ENCODE measurements at regions not wholly inside any gene's neighbourhood (a gene's known extent, or its start where the extent isn't known, plus 50 kb on each side); places are given as distances from the start of the nearest gene placed in this dataset.
"Not testable (repeated sequence)": the region's sequence is repeated elsewhere in the genome, so short reads cannot be mapped to it uniquely, and the experiment has no call there.

DNA sequence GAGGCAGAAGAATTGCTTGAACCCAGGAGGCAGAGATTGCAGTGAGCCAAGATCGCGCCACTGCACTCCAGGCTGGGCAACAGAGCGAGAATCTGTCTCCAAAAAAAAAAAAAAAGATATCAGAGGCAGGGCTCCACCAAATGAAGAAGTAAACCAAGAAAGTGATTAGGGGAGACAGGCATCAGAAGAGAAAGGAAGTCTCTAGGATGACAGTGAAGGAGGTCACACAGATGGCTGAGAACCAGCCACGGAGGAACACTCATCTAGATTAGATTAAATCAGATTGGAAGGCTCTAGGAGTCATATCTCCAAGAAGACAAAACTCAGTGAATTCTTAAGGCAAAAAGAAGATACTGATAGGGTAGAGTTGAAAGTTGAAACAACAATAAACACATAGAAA lies 102.2 kb upstream of the CCDC28A start:
- no peak overlapping the region for H3K9ac ChIP-seq (ENCODE audit: low read depth in 1 of 2, low read length in 2 of 2)
- peaks cover 0 to 3% (median 2%) of the 10 kb centered on the region in 4 donors for H3K4me1 ChIP-seq (ENCODE audit: control insufficient read depth in 4 of 4, insufficient read depth in 4 of 4, low read length in 3 of 4)
- no peak for TF ChIP-seq NR2F2 (IDR thresholded peaks at IDR 0.05)
- no peak for TF ChIP-seq TAF1 (conservative IDR thresholded peaks at IDR 0.05)
- no peak for TF ChIP-seq RAD21 (IDR thresholded peaks at IDR 0.05)
- no peak for TF ChIP-seq FOXA2 (IDR thresholded peaks at IDR 0.05)
- H3K4me3 ChIP-seq (ENCODE audit: low read depth in 1 of 3, low read length in 3 of 3), result no peak overlapping the region
- DNase-seq (ENCODE audit: low spot score), result no peak
- WGBS, result 91% methylated on average over 4 of the region's 4 CpGs
- no peaks in the 10 kb centered on the region for H3K9me3 ChIP-seq (ENCODE audit: control insufficient read depth in 4 of 4, low read length in 3 of 4)
- H3K27me3 ChIP-seq (ENCODE audit: control insufficient read depth in 4 of 4, insufficient read depth in 4 of 4, low read length in 3 of 4), result no peaks in the 10 kb centered on the region
- no peaks in the 10 kb centered on the region for H3K36me3 ChIP-seq (ENCODE audit: control insufficient read depth in 4 of 4, insufficient read depth in 3 of 4, low read depth in 1 of 4, low read length in 3 of 4)
- no peak overlapping the region for H3K27ac ChIP-seq (ENCODE audit: low read depth in 1 of 2, low read length in 2 of 2)

GRCh38 chr6:138673346-138674014 lies 100.1 kb upstream of the CCDC28A start:
- H3K4me3 ChIP-seq (ENCODE audit: low read depth in 1 of 3, low read length in 3 of 3), result no peak overlapping the region
- H3K27ac ChIP-seq (ENCODE audit: low read depth in 1 of 2, low read length in 2 of 2), result no peak overlapping the region
- no peaks in the 10 kb centered on the region for H3K27me3 ChIP-seq (ENCODE audit: control insufficient read depth in 4 of 4, insufficient read depth in 4 of 4, low read length in 3 of 4)
- H3K9ac ChIP-seq (ENCODE audit: low read depth in 1 of 2, low read length in 2 of 2), result no peak overlapping the region
- no peaks in the 10 kb centered on the region for H3K9me3 ChIP-seq (ENCODE audit: control insufficient read depth in 4 of 4, low read length in 3 of 4)
- H3K4me1 ChIP-seq (ENCODE audit: control insufficient read depth in 4 of 4, insufficient read depth in 4 of 4, low read length in 3 of 4), result peaks cover 0 to 7% (median 2%) of the 10 kb centered on the region in 4 donors
- H3K36me3 ChIP-seq (ENCODE audit: control insufficient read depth in 4 of 4, insufficient read depth in 3 of 4, low read depth in 1 of 4, low read length in 3 of 4), result no peaks in the 10 kb centered on the region
- DNase-seq (ENCODE audit: low spot score), result no peak
- 20% methylated on average over 2 of the region's 2 CpGs for WGBS
- no peak for TF ChIP-seq ATF3 (IDR thresholded peaks at IDR 0.05)
- no peak for TF ChIP-seq JUND (IDR thresholded peaks at IDR 0.05)
- no peak for TF ChIP-seq GABPA (IDR thresholded peaks at IDR 0.05 in 1 of 2, conservative IDR thresholded peaks at IDR 0.05 in 1 of 2)
- TF ChIP-seq HNF4A (conservative IDR thresholded peaks at IDR 0.05), result no peak
- TF ChIP-seq, protein P1, sequence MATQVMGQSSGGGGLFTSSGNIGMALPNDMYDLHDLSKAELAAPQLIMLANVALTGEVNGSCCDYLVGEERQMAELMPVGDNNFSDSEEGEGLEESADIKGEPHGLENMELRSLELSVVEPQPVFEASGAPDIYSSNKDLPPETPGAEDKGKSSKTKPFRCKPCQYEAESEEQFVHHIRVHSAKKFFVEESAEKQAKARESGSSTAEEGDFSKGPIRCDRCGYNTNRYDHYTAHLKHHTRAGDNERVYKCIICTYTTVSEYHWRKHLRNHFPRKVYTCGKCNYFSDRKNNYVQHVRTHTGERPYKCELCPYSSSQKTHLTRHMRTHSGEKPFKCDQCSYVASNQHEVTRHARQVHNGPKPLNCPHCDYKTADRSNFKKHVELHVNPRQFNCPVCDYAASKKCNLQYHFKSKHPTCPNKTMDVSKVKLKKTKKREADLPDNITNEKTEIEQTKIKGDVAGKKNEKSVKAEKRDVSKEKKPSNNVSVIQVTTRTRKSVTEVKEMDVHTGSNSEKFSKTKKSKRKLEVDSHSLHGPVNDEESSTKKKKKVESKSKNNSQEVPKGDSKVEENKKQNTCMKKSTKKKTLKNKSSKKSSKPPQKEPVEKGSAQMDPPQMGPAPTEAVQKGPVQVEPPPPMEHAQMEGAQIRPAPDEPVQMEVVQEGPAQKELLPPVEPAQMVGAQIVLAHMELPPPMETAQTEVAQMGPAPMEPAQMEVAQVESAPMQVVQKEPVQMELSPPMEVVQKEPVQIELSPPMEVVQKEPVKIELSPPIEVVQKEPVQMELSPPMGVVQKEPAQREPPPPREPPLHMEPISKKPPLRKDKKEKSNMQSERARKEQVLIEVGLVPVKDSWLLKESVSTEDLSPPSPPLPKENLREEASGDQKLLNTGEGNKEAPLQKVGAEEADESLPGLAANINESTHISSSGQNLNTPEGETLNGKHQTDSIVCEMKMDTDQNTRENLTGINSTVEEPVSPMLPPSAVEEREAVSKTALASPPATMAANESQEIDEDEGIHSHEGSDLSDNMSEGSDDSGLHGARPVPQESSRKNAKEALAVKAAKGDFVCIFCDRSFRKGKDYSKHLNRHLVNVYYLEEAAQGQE (IDR thresholded peaks at IDR 0.05), result no peak
- no peak for TF ChIP-seq FOXA2 (IDR thresholded peaks at IDR 0.05)
- no peak for TF ChIP-seq MAX (IDR thresholded peaks at IDR 0.05)
- no peak for TF ChIP-seq NR2F2 (IDR thresholded peaks at IDR 0.05)
- no peak for TF ChIP-seq EGR1 (IDR thresholded peaks at IDR 0.05; ENCODE audit: low read depth in 2 of 2)
- TF ChIP-seq, protein P2, sequence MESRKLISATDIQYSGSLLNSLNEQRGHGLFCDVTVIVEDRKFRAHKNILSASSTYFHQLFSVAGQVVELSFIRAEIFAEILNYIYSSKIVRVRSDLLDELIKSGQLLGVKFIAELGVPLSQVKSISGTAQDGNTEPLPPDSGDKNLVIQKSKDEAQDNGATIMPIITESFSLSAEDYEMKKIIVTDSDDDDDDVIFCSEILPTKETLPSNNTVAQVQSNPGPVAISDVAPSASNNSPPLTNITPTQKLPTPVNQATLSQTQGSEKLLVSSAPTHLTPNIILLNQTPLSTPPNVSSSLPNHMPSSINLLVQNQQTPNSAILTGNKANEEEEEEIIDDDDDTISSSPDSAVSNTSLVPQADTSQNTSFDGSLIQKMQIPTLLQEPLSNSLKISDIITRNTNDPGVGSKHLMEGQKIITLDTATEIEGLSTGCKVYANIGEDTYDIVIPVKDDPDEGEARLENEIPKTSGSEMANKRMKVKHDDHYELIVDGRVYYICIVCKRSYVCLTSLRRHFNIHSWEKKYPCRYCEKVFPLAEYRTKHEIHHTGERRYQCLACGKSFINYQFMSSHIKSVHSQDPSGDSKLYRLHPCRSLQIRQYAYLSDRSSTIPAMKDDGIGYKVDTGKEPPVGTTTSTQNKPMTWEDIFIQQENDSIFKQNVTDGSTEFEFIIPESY (IDR thresholded peaks at IDR 0.05), result no peak
- TF ChIP-seq SP1 (IDR thresholded peaks at IDR 0.05), result no peak
- TF ChIP-seq TAF1 (conservative IDR thresholded peaks at IDR 0.05), result no peak
- TF ChIP-seq HNF4G (IDR thresholded peaks at IDR 0.05), result no peak
- no peak for TF ChIP-seq CTCF (IDR thresholded peaks at IDR 0.05; ENCODE audit: low read depth, low read length, missing input control)
- no peak for TF ChIP-seq RXRA (IDR thresholded peaks at IDR 0.05)
- TF ChIP-seq RAD21 (IDR thresholded peaks at IDR 0.05), result no peak

- H3K27ac ChIP-seq (ENCODE audit: low read depth in 1 of 2, low read length in 2 of 2); H3K4me1 ChIP-seq (ENCODE audit: control insufficient read depth in 4 of 4, insufficient read depth in 4 of 4, low read length in 3 of 4); H3K9me3 ChIP-seq (ENCODE audit: control insufficient read depth in 4 of 4, low read length in 3 of 4); DNase-seq (ENCODE audit: low spot score); H3K27me3 ChIP-seq (ENCODE audit: control insufficient read depth in 4 of 4, insufficient read depth in 4 of 4, low read length in 3 of 4); H3K36me3 ChIP-seq (ENCODE audit: control insufficient read depth in 4 of 4, insufficient read depth in 3 of 4, low read depth in 1 of 4, low read length in 3 of 4); H3K9ac ChIP-seq (ENCODE audit: low read depth in 1 of 2, low read length in 2 of 2); H3K4me3 ChIP-seq (ENCODE audit: low read depth in 1 of 3, low read length in 3 of 3): not testable (repeated sequence)
- 96% methylated on average over 4 of the region's 4 CpGs for WGBS
These were observed 99.1 kb upstream of the CCDC28A start for GRCh38 chr6:138674444-138674843.
